Spinal cord (tissue), 9 donors: ENCODE measurements at regions not wholly inside any gene's neighbourhood (a gene's known extent, or its start where the extent isn't known, plus 50 kb on each side); places are given as distances from the start of the nearest gene placed in this dataset.

Experiments used
- DNase-seq, 6 donors: peaks; one replicate each; pipeline versions ENCODE4 v3.0.0 to v3.0.0-alpha.2; 2013 to 2015; ENCODE audit warnings: low spot score in 6 of 6, low read depth in 4 of 6
- H3K27ac ChIP-seq: one replicate; pipeline ENCODE4 v1.5.1; 2013; ENCODE audit warnings: low read depth, low read length, control low read depth
- H3K27me3 ChIP-seq: one replicate; pipeline ENCODE4 v1.6.1; 2013; ENCODE audit warnings: low read length; ENCODE audit not compliant: control insufficient read depth, insufficient read depth
- H3K36me3 ChIP-seq: one replicate; pipeline ENCODE4 v1.6.1; 2013; ENCODE audit warnings: low read length; ENCODE audit not compliant: control insufficient read depth, insufficient read depth
- H3K4me1 ChIP-seq: one replicate; pipeline ENCODE4 v1.6.1; 2013; ENCODE audit warnings: low read length; ENCODE audit not compliant: control insufficient read depth, insufficient read depth
- H3K4me3 ChIP-seq: one replicate; pipeline ENCODE4 v1.5.1; 2013; ENCODE audit warnings: low read depth, low read length, control low read depth
- H3K9me3 ChIP-seq: one replicate; pipeline ENCODE4 v1.6.1; 2013; ENCODE audit warnings: low read length; ENCODE audit not compliant: control insufficient read depth, insufficient read depth
- WGBS: methylation state at CpG from one replicate; pipeline ENCODE4 v1.1.5; 2013; ENCODE audit warnings: missing lambda C conversion rate; ENCODE audit not compliant: insufficient coverage; 5-methylcytosine and 5-hydroxymethylcytosine counted together
- donor health status: healthy.

DNA sequence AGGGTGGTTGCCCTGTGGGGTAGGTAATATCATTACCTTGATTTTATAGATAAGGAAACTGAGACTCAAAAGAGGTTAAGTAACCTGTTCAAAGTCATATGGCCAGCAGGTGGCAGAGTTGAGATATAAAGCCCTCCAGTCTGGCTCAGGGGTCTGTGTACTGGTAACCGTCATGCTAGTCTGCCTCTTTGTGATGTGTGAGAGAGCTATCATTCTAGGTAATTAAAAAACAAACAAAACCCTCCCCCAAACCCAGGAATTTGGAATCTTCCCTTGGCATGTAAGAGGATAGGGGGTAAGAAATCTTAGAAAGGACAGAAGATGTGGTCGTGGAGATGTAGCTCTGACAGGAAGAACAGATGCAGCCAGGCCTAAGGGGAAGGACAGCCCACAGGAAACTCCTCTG, 206.0 kb downstream of the CDC5L start:
- DNase-seq, result peak in 2 of 6 donors; percentile 48 to 65
- H3K27me3 ChIP-seq, result no peaks in the 10 kb centered on the region
- 63% methylated on average over 1 of the region's 2 CpGs for WGBS

DNA sequence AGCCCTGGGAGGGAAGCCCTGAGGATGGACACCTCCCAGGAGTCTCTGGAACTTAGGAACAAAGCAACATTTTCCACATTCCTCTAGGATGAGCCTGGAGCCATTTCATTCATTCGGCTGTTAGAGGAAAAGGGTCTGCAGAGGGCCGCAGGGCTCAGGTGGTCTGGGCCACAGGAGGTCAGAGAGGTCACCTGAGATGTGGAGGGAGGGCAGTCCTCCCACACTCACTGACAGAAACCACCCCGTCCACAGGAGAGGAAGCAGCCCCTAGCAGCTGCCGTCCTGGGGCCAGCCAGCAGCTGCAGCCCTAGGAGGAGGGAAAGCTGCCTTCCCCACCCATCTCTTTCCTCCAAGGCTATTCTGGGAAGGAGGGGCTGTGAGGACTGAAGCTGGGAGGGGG, 207.0 kb downstream of the CDC5L start:
- Histone ChIP-seq H3K27me3 (no peaks in the 10 kb centered on the region), H3K4me1 (no peaks in the 10 kb centered on the region), H3K9me3 (no peaks in the 10 kb centered on the region), H3K27ac (no peak overlapping the region), H3K4me3 (no peak overlapping the region), H3K36me3 (no peaks in the 10 kb centered on the region)
- DNase-seq, result no peak
- no CpG with 5 or more reads among the region's 4 CpGs for WGBS

More for the DNA sequence above, 206.0 kb downstream of the CDC5L start:
- Histone ChIP-seq H3K27ac (no peak overlapping the region), H3K4me1 (no peaks in the 10 kb centered on the region), H3K4me3 (no peak overlapping the region), H3K36me3 (no peaks in the 10 kb centered on the region), H3K9me3 (no peaks in the 10 kb centered on the region)

DNA sequence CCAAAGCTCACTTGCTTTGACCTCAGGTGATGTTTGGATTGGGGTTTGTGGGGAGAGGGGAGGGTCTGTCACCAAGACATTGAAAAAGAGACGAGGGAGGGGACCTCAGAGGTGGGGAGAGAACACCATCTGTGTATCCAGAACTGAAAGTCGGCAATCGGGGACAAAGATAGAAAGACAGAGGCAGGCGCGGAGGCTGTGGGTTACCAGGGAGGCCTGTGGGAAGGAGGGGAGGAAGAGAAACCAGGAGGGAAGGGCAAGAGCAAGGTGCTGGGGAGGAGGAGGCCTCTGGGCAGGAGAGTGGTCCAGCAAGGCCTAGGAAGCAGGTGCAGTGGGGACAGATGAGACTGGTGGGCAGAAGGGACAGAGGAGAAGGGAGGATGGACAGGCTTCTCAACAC, 211.2 kb downstream of the CDC5L start:
- Histone ChIP-seq H3K27ac (no peak overlapping the region), H3K36me3 (no peaks in the 10 kb centered on the region), H3K27me3 (no peaks in the 10 kb centered on the region), H3K9me3 (no peaks in the 10 kb centered on the region), H3K4me3 (no peak overlapping the region), H3K4me1 (no peaks in the 10 kb centered on the region)
- WGBS, result 75% methylated on average over 5 of the region's 5 CpGs
- DNase-seq, result no peak

GRCh38 chr6:44599672-44600071, 212.2 kb downstream of the CDC5L start:
- Histone ChIP-seq H3K27me3 (no peaks in the 10 kb centered on the region), H3K4me1 (no peaks in the 10 kb centered on the region), H3K9me3 (no peaks in the 10 kb centered on the region), H3K27ac (no peak overlapping the region), H3K4me3 (no peak overlapping the region), H3K36me3 (no peaks in the 10 kb centered on the region)
- DNase-seq, result no peak
- 86% methylated on average over 3 of the region's 3 CpGs for WGBS

- no peaks in the 10 kb centered on the region for H3K27me3 ChIP-seq
- H3K36me3 ChIP-seq, result no peaks in the 10 kb centered on the region
- no peak overlapping the region for H3K27ac ChIP-seq
- WGBS, result 84% methylated on average over 6 of the region's 9 CpGs
- H3K4me3 ChIP-seq, result no peak overlapping the region
- DNase-seq, result no peak
- no peaks in the 10 kb centered on the region for H3K4me1 ChIP-seq
- no peaks in the 10 kb centered on the region for H3K9me3 ChIP-seq
These were observed 215.7 kb downstream of the CDC5L start for GRCh38 chr6:44603044-44603686.

- Histone ChIP-seq H3K27ac (no peak overlapping the region), H3K4me1 (no peaks in the 10 kb centered on the region), H3K36me3 (no peaks in the 10 kb centered on the region), H3K4me3 (no peak overlapping the region), H3K9me3 (no peaks in the 10 kb centered on the region), H3K27me3 (no peaks in the 10 kb centered on the region)
- 43% methylated on average over 3 of the region's 8 CpGs for WGBS
- peak in 2 of 6 donors; percentile 18 to 31 for DNase-seq
These were observed 219.0 kb downstream of the CDC5L start for GRCh38 chr6:44606504-44606903.

- Histone ChIP-seq H3K4me3 (no peak overlapping the region), H3K4me1 (no peaks in the 10 kb centered on the region), H3K27me3 (no peaks in the 10 kb centered on the region), H3K36me3 (no peaks in the 10 kb centered on the region), H3K27ac (no peak overlapping the region), H3K9me3 (no peaks in the 10 kb centered on the region)
- DNase-seq, result no peak
- no CpG with 5 or more reads among the region's 6 CpGs for WGBS
These were observed 219.5 kb downstream of the CDC5L start for GRCh38 chr6:44606976-44607375.

GRCh38 chr6:44608175-44608574, 220.7 kb downstream of the CDC5L start:
- WGBS, result 97% methylated on average over 3 of the region's 4 CpGs
- no peaks in the 10 kb centered on the region for H3K4me1 ChIP-seq

DNA sequence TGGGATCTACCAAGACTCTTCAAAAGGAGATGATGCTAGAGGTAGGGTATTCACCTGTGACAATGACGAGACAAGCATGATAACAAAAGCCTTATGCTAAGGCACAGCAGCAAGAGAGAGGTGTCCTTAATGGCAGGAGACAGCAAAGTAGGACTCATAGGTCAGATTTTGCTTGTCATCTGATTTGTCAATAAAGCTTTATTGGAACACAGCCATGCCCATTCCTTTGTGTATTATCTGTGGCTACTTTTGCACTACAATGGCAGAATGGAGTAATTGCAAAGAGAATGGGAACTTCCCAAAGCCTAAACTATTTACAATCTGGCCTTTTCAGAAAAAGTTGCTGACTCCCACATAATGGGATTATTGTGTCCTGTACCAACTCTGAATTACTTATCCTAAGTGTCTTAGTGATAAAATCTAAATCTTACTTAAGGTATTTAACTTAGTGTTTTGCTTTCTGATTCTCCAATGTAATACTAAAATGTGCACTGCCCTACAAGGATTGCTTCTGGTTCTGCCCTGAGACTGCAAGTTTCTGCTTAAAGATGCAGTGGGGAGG, 221.6 kb downstream of the CDC5L start:
- Histone ChIP-seq H3K4me1 (no peaks in the 10 kb centered on the region), H3K4me3 (no peak overlapping the region), H3K27ac (no peak overlapping the region), H3K27me3 (no peaks in the 10 kb centered on the region), H3K9me3 (no peaks in the 10 kb centered on the region), H3K36me3 (no peaks in the 10 kb centered on the region)
- no peak for DNase-seq
- WGBS, result 100% methylated on average over 1 of the region's 1 CpG

More at GRCh38 chr6:44608175-44608574, 220.7 kb downstream of the CDC5L start:
- DNase-seq, result no peak
- Histone ChIP-seq H3K27ac (no peak overlapping the region), H3K36me3 (no peaks in the 10 kb centered on the region), H3K4me3 (no peak overlapping the region), H3K9me3 (no peaks in the 10 kb centered on the region), H3K27me3 (no peaks in the 10 kb centered on the region)

DNA sequence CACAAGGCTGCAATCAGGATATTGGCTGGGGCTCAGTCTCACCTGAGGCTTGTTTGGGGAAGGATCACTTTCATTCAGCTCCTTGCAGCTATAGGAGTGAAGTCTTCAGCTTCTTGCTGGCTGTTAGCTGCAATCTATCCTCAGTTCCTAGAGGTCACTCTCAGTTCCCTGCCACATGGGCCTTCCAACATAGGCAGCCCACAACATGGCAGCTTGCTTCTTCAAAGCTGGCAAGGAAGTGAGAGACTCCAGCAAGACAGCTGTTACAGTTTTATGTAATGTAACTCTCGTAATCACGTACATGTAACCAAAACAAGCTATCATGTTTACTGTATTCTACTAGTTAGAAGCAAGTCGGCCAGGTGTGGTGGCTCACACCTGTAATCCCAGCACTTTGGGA, 226.9 kb downstream of the CDC5L start:
- Histone ChIP-seq H3K4me1 (no peaks in the 10 kb centered on the region), H3K9me3 (no peaks in the 10 kb centered on the region), H3K36me3 (no peaks in the 10 kb centered on the region), H3K27me3 (no peaks in the 10 kb centered on the region), H3K27ac (no peak overlapping the region), H3K4me3 (no peak overlapping the region)
- DNase-seq, result no peak
- WGBS, result 94% methylated on average over 3 of the region's 3 CpGs
